Uterus (tissue), 2 donors: ENCODE measurements at regions not wholly inside any gene's neighbourhood (a gene's known extent, or its start where the extent isn't known, plus 50 kb on each side); places are given as distances from the start of the nearest gene placed in this dataset.

ENCODE experiments used
- POLR2A ChIP-seq, 2 donors: fragments of 450-650 bp; IDR thresholded peaks; one replicate each; pipeline ENCODE4 v1.6.1; 2016; ENCODE audit warnings: antibody characterized with exemption in 2 of 2, mild to moderate bottlenecking in 1 of 2, moderate library complexity in 1 of 2
- TF ChIP-seq, protein P1 (sequence below), 4 experiments: fragments of 200-600 bp in 2 of 4; fragments of 450-650 bp in 2 of 4; sonication (generic) in 2 of 4; IDR thresholded peaks; one replicate each; pipeline ENCODE4 v1.5.1; 2016 to 2019; ENCODE audit warnings: antibody characterized with exemption in 4 of 4, mild to moderate bottlenecking in 2 of 4, moderate library complexity in 1 of 4

- TF ChIP-seq, protein P1, sequence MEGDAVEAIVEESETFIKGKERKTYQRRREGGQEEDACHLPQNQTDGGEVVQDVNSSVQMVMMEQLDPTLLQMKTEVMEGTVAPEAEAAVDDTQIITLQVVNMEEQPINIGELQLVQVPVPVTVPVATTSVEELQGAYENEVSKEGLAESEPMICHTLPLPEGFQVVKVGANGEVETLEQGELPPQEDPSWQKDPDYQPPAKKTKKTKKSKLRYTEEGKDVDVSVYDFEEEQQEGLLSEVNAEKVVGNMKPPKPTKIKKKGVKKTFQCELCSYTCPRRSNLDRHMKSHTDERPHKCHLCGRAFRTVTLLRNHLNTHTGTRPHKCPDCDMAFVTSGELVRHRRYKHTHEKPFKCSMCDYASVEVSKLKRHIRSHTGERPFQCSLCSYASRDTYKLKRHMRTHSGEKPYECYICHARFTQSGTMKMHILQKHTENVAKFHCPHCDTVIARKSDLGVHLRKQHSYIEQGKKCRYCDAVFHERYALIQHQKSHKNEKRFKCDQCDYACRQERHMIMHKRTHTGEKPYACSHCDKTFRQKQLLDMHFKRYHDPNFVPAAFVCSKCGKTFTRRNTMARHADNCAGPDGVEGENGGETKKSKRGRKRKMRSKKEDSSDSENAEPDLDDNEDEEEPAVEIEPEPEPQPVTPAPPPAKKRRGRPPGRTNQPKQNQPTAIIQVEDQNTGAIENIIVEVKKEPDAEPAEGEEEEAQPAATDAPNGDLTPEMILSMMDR (IDR thresholded peaks at IDR 0.05), result no peak
- no peak for TF ChIP-seq POLR2A (IDR thresholded peaks at IDR 0.05)
These were observed 67.2 kb upstream of the RUNX3 start for GRCh38 chr1:24996983-24997893.
